ENCODE measurements at regions not wholly inside any gene's neighbourhood (a gene's known extent, or its start where the extent isn't known, plus 50 kb on each side); places are given as distances from the start of the nearest gene placed in this dataset.
"Not testable (repeated sequence)": the region's sequence is repeated elsewhere in the genome, so short reads cannot be mapped to it uniquely, and the experiment has no call there.

GRCh38 chr2:177001334-177001733 is 211.3 kb upstream of the HNRNPA3 start:
- Histone ChIP-seq H3K9me3 (ENCODE audit: low read depth, low read length) (no peaks in the 10 kb centered on the region), H3K4me3 (no peak overlapping the region), H3K36me3 (ENCODE audit: insufficient read depth, low read length) (no peaks in the 10 kb centered on the region), H3K27ac (no peak overlapping the region), H3K9ac (ENCODE audit: insufficient read length) (no peak overlapping the region)
- TF ChIP-seq FOXP2 (optimal IDR thresholded peaks at IDR 0.05; ENCODE audit: control extremely low read depth, extremely low read length, insufficient read depth), result no peak
- no peak for DNase-seq (ENCODE audit: low read depth, low spot score)

- no peak overlapping the region for H3K4me3 ChIP-seq
- no peak overlapping the region for H3K9ac ChIP-seq (ENCODE audit: insufficient read length)
- TF ChIP-seq POLR2AphosphoS5 (IDR thresholded peaks at IDR 0.05; ENCODE audit: borderline replicate concordance, low read depth, low read length) (no peak), FOXP2 (optimal IDR thresholded peaks at IDR 0.05; ENCODE audit: control extremely low read depth, extremely low read length, insufficient read depth) (no peak), EZH2 (IDR thresholded peaks at IDR 0.05) (no peak)
- H3K9me3 ChIP-seq (ENCODE audit: low read depth, low read length), result no peaks in the 10 kb centered on the region
- DNase-seq (ENCODE audit: low read depth, low spot score), result no peak
- H3K27ac ChIP-seq, result no peak overlapping the region
- no peaks in the 10 kb centered on the region for H3K36me3 ChIP-seq (ENCODE audit: insufficient read depth, low read length)
Observed at GRCh38 chr2:177002983-177003382, 209.6 kb upstream of the HNRNPA3 start.

- DNase-seq (ENCODE audit: low read depth, low spot score); H3K4me3 ChIP-seq; H3K9ac ChIP-seq (ENCODE audit: insufficient read length); H3K27ac ChIP-seq; H3K9me3 ChIP-seq (ENCODE audit: low read depth, low read length); H3K36me3 ChIP-seq (ENCODE audit: insufficient read depth, low read length): not testable (repeated sequence)
Observed at GRCh38 chr2:177007726-177008125, 204.9 kb upstream of the HNRNPA3 start.

GRCh38 chr2:177008662-177009061 is 203.9 kb upstream of the HNRNPA3 start:
- DNase-seq (ENCODE audit: low read depth, low spot score); H3K36me3 ChIP-seq (ENCODE audit: insufficient read depth, low read length): not testable (repeated sequence)

GRCh38 chr2:177010146-177010545 is 202.4 kb upstream of the HNRNPA3 start:
- no peak for DNase-seq (ENCODE audit: low read depth, low spot score)
- Histone ChIP-seq H3K27ac (no peak overlapping the region), H3K36me3 (ENCODE audit: insufficient read depth, low read length) (no peaks in the 10 kb centered on the region), H3K4me3 (no peak overlapping the region), H3K9ac (ENCODE audit: insufficient read length) (no peak overlapping the region), H3K9me3 (ENCODE audit: low read depth, low read length) (no peaks in the 10 kb centered on the region)
- TF ChIP-seq FOXP2 (optimal IDR thresholded peaks at IDR 0.05; ENCODE audit: control extremely low read depth, extremely low read length, insufficient read depth), result no peak
- TF ChIP-seq POLR2AphosphoS5 (IDR thresholded peaks at IDR 0.05; ENCODE audit: borderline replicate concordance, low read depth, low read length), result no peak
- TF ChIP-seq EZH2 (IDR thresholded peaks at IDR 0.05), result no peak

More at GRCh38 chr2:177008662-177009061, 203.9 kb upstream of the HNRNPA3 start:
- H3K9ac ChIP-seq (ENCODE audit: insufficient read length); H3K4me3 ChIP-seq; H3K9me3 ChIP-seq (ENCODE audit: low read depth, low read length); H3K27ac ChIP-seq: not testable (repeated sequence)

GRCh38 chr2:177010861-177011260 is 201.7 kb upstream of the HNRNPA3 start:
- DNase-seq (ENCODE audit: low read depth, low spot score), result no peak
- TF ChIP-seq EZH2 (IDR thresholded peaks at IDR 0.05), result no peak
- no peak for TF ChIP-seq FOXP2 (optimal IDR thresholded peaks at IDR 0.05; ENCODE audit: control extremely low read depth, extremely low read length, insufficient read depth)
- no peak for TF ChIP-seq POLR2AphosphoS5 (IDR thresholded peaks at IDR 0.05; ENCODE audit: borderline replicate concordance, low read depth, low read length)
- Histone ChIP-seq H3K4me3 (no peak overlapping the region), H3K27ac (no peak overlapping the region; the same call in 1 of the 2 replicates), H3K9ac (ENCODE audit: insufficient read length) (no peak overlapping the region), H3K9me3 (ENCODE audit: low read depth, low read length) (no peaks in the 10 kb centered on the region), H3K36me3 (ENCODE audit: insufficient read depth, low read length) (no peaks in the 10 kb centered on the region)

GRCh38 chr2:177014946-177015345 is 197.6 kb upstream of the HNRNPA3 start:
- Histone ChIP-seq H3K36me3 (ENCODE audit: insufficient read depth, low read length) (no peaks in the 10 kb centered on the region), H3K4me3 (no peak overlapping the region), H3K9me3 (ENCODE audit: low read depth, low read length) (no peaks in the 10 kb centered on the region), H3K9ac (ENCODE audit: insufficient read length) (no peak overlapping the region), H3K27ac (no peak overlapping the region)
- no peak for DNase-seq (ENCODE audit: low read depth, low spot score)
- no peak for TF ChIP-seq POLR2AphosphoS5 (IDR thresholded peaks at IDR 0.05; ENCODE audit: borderline replicate concordance, low read depth, low read length)
- no peak for TF ChIP-seq EZH2 (IDR thresholded peaks at IDR 0.05)
- TF ChIP-seq FOXP2 (optimal IDR thresholded peaks at IDR 0.05; ENCODE audit: control extremely low read depth, extremely low read length, insufficient read depth), result no peak

- H3K27ac ChIP-seq, result no peak overlapping the region
- TF ChIP-seq FOXP2 (optimal IDR thresholded peaks at IDR 0.05; ENCODE audit: control extremely low read depth, extremely low read length, insufficient read depth), result no peak
- no peak for TF ChIP-seq EZH2 (IDR thresholded peaks at IDR 0.05)
- no peak for TF ChIP-seq POLR2AphosphoS5 (IDR thresholded peaks at IDR 0.05; ENCODE audit: borderline replicate concordance, low read depth, low read length)
- no peak overlapping the region for H3K4me3 ChIP-seq
- DNase-seq (ENCODE audit: low read depth, low spot score), result no peak
- no peak overlapping the region for H3K9ac ChIP-seq (ENCODE audit: insufficient read length)
- no peaks in the 10 kb centered on the region for H3K36me3 ChIP-seq (ENCODE audit: insufficient read depth, low read length)
- H3K9me3 ChIP-seq (ENCODE audit: low read depth, low read length), result no peaks in the 10 kb centered on the region
Observed at GRCh38 chr2:177015356-177015923, 197.2 kb upstream of the HNRNPA3 start.

- H3K9me3 ChIP-seq (ENCODE audit: low read depth, low read length), result no peaks in the 10 kb centered on the region
- DNase-seq (ENCODE audit: low read depth, low spot score), result no peak
- H3K27ac ChIP-seq, result no peak overlapping the region
Observed at GRCh38 chr2:177020524-177021119, 192.0 kb upstream of the HNRNPA3 start.

More at GRCh38 chr2:177020524-177021119, 192.0 kb upstream of the HNRNPA3 start:
- Histone ChIP-seq H3K36me3 (ENCODE audit: insufficient read depth, low read length) (no peaks in the 10 kb centered on the region), H3K9ac (ENCODE audit: insufficient read length) (no peak overlapping the region), H3K4me3 (no peak overlapping the region)
- TF ChIP-seq POLR2AphosphoS5 (IDR thresholded peaks at IDR 0.05; ENCODE audit: borderline replicate concordance, low read depth, low read length), result no peak
- TF ChIP-seq EZH2 (IDR thresholded peaks at IDR 0.05), result no peak
- no peak for TF ChIP-seq FOXP2 (optimal IDR thresholded peaks at IDR 0.05; ENCODE audit: control extremely low read depth, extremely low read length, insufficient read depth)
